ENCODE measurements at regions not wholly inside any gene's neighbourhood (a gene's known extent, or its start where the extent isn't known, plus 50 kb on each side); places are given as distances from the start of the nearest gene placed in this dataset.

GRCh38 chr7:16993543-16993942, 111.8 kb upstream of the AGR3 start:
- TF ChIP-seq REST (IDR thresholded peaks at IDR 0.05; ENCODE audit: low read depth) (no peak), RAD21 (IDR thresholded peaks at IDR 0.05; ENCODE audit: low read depth) (no peak), MAX (IDR thresholded peaks at IDR 0.05) (no peak), CEBPB (IDR thresholded peaks at IDR 0.05) (no peak), TAF1 (IDR thresholded peaks at IDR 0.05; ENCODE audit: low read depth) (no peak), FOXM1 (IDR thresholded peaks at IDR 0.05; ENCODE audit: borderline replicate concordance, low read depth) (no peak), TEAD4 (IDR thresholded peaks at IDR 0.05) (no peak), NFIC (IDR thresholded peaks at IDR 0.05) (no peak), USF1 (IDR thresholded peaks at IDR 0.05) (no peak), EP300 (IDR thresholded peaks at IDR 0.05; ENCODE audit: borderline replicate concordance) (no peak), YY1 (IDR thresholded peaks at IDR 0.05; ENCODE audit: low read depth) (no peak)

- no peak for TF ChIP-seq TEAD4 (IDR thresholded peaks at IDR 0.05)
- no peak for TF ChIP-seq NFIC (IDR thresholded peaks at IDR 0.05)
- no peak for TF ChIP-seq MAX (IDR thresholded peaks at IDR 0.05)
- no peak for TF ChIP-seq EP300 (IDR thresholded peaks at IDR 0.05; ENCODE audit: borderline replicate concordance)
- no peak for TF ChIP-seq USF1 (IDR thresholded peaks at IDR 0.05)
- no peak for TF ChIP-seq CEBPB (IDR thresholded peaks at IDR 0.05)
- TF ChIP-seq REST (IDR thresholded peaks at IDR 0.05; ENCODE audit: low read depth) = no peak
- TF ChIP-seq CREB1 (IDR thresholded peaks at IDR 0.05; ENCODE audit: low read depth) = no peak
- TF ChIP-seq TAF1 (IDR thresholded peaks at IDR 0.05; ENCODE audit: low read depth) = no peak
- no peak for TF ChIP-seq EGR1 (IDR thresholded peaks at IDR 0.05)
- TF ChIP-seq YY1 (IDR thresholded peaks at IDR 0.05; ENCODE audit: low read depth) = no peak
- TF ChIP-seq ZBTB7A (IDR thresholded peaks at IDR 0.05; ENCODE audit: low read depth) = no peak
- no peak for TF ChIP-seq RAD21 (IDR thresholded peaks at IDR 0.05; ENCODE audit: low read depth)
- TF ChIP-seq FOXM1 (IDR thresholded peaks at IDR 0.05; ENCODE audit: borderline replicate concordance, low read depth) = no peak
Observed at GRCh38 chr7:16998481-16999051, 116.8 kb upstream of the AGR3 start.

- TF ChIP-seq USF1 (IDR thresholded peaks at IDR 0.05) = no peak
- no peak for TF ChIP-seq EP300 (IDR thresholded peaks at IDR 0.05; ENCODE audit: borderline replicate concordance)
- no peak for TF ChIP-seq TEAD4 (IDR thresholded peaks at IDR 0.05)
- no peak for TF ChIP-seq MAX (IDR thresholded peaks at IDR 0.05)
- TF ChIP-seq YY1 (IDR thresholded peaks at IDR 0.05; ENCODE audit: low read depth) = no peak
- no peak for TF ChIP-seq ZBTB7A (IDR thresholded peaks at IDR 0.05; ENCODE audit: low read depth)
Observed at GRCh38 chr7:16999541-17000267, 117.9 kb upstream of the AGR3 start.

- no peak for TF ChIP-seq TAF1 (IDR thresholded peaks at IDR 0.05; ENCODE audit: low read depth)
- no peak for TF ChIP-seq REST (IDR thresholded peaks at IDR 0.05; ENCODE audit: low read depth)
Observed at GRCh38 chr7:17005271-17005670, 123.5 kb upstream of the AGR3 start.

Measured in Ishikawa (cell line).